Suprapubic skin (tissue), 3 donors: ENCODE measurements at regions not wholly inside any gene's neighbourhood (a gene's known extent, or its start where the extent isn't known, plus 50 kb on each side); places are given as distances from the start of the nearest gene placed in this dataset.

Source experiments
- EP300 ChIP-seq: sonication (generic); formaldehyde crosslinking; IDR thresholded peaks from one replicate; pipeline ENCODE4 v1.6.1; 2017; ENCODE audit warnings: antibody characterized with exemption
- POLR2A ChIP-seq, 2 donors: fragments of 450-650 bp; IDR thresholded peaks; one replicate each; pipeline ENCODE4 v1.6.1; 2017; ENCODE audit warnings: antibody characterized with exemption in 2 of 2, mild to moderate bottlenecking in 2 of 2, moderate library complexity in 2 of 2
- TF ChIP-seq, protein P1 (sequence below), 2 donors: fragments of 200-600 bp in 1 of 2; fragments of 450-650 bp in 1 of 2; sonication (generic) in 1 of 2; IDR thresholded peaks; one replicate each; pipeline ENCODE4 v1.5.1; 2016 to 2019; ENCODE audit warnings: antibody characterized with exemption in 2 of 2, mild to moderate bottlenecking in 1 of 2, moderate library complexity in 1 of 2

DNA sequence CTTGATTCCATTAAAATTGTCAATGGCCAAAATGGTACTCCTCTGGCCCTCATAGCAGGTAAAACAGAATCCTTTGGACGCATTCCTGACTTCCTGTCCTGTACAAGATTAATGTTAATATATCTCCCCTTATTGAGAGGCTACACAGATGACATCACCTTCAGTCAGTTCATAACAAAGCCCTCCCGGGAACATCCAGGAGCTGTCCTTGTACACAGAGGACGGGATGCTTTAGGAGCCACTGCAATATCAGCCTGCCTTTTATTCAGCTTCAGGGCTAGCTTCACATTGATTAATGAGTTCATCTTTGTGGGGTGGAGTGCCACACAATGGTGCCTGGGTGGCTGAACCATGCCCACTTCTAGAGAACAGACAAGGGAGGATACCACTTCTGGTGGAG, 235.1 kb downstream of the NRIP1 start:
- TF ChIP-seq, protein P1, sequence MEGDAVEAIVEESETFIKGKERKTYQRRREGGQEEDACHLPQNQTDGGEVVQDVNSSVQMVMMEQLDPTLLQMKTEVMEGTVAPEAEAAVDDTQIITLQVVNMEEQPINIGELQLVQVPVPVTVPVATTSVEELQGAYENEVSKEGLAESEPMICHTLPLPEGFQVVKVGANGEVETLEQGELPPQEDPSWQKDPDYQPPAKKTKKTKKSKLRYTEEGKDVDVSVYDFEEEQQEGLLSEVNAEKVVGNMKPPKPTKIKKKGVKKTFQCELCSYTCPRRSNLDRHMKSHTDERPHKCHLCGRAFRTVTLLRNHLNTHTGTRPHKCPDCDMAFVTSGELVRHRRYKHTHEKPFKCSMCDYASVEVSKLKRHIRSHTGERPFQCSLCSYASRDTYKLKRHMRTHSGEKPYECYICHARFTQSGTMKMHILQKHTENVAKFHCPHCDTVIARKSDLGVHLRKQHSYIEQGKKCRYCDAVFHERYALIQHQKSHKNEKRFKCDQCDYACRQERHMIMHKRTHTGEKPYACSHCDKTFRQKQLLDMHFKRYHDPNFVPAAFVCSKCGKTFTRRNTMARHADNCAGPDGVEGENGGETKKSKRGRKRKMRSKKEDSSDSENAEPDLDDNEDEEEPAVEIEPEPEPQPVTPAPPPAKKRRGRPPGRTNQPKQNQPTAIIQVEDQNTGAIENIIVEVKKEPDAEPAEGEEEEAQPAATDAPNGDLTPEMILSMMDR (IDR thresholded peaks at IDR 0.05), result no peak
- TF ChIP-seq POLR2A (IDR thresholded peaks at IDR 0.05), result no peak
- no peak for TF ChIP-seq EP300
